ENCODE measurements at regions not wholly inside any gene's neighbourhood (a gene's known extent, or its start where the extent isn't known, plus 50 kb on each side); places are given as distances from the start of the nearest gene placed in this dataset.

DNA sequence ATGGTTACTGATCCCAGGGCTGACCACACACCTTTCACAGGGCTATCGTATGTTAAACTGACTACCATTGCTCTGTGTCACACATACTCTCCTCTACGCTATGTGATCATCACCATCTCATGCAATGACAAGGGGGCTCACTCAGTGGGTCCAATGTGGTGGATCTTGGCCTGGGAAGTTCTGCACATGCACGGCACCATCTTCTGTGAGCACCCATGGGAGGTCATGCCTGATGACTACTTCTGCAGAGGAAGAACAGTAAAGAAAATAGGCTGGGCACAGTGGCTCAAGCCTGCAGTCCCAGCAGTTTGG, 60.0 kb upstream of the FOXD3 start:
- TF ChIP-seq POLR2AphosphoS5 (IDR thresholded peaks at IDR 0.05) (no peak), POLR2A (IDR thresholded peaks at IDR 0.05) (no peak)
- TF ChIP-seq, protein P1, sequence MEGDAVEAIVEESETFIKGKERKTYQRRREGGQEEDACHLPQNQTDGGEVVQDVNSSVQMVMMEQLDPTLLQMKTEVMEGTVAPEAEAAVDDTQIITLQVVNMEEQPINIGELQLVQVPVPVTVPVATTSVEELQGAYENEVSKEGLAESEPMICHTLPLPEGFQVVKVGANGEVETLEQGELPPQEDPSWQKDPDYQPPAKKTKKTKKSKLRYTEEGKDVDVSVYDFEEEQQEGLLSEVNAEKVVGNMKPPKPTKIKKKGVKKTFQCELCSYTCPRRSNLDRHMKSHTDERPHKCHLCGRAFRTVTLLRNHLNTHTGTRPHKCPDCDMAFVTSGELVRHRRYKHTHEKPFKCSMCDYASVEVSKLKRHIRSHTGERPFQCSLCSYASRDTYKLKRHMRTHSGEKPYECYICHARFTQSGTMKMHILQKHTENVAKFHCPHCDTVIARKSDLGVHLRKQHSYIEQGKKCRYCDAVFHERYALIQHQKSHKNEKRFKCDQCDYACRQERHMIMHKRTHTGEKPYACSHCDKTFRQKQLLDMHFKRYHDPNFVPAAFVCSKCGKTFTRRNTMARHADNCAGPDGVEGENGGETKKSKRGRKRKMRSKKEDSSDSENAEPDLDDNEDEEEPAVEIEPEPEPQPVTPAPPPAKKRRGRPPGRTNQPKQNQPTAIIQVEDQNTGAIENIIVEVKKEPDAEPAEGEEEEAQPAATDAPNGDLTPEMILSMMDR (IDR thresholded peaks at IDR 0.05), result no peak

Measured in transverse colon (tissue), 4 donors.